Muscle layer of colon (tissue), 2 donors: ENCODE measurements at regions not wholly inside any gene's neighbourhood (a gene's known extent, or its start where the extent isn't known, plus 50 kb on each side); places are given as distances from the start of the nearest gene placed in this dataset.

Experiments used
- H3K27ac ChIP-seq: one replicate; pipeline ENCODE4 v1.7.0; 2013; ENCODE audit warnings: low read depth, mild to moderate bottlenecking, low read length, moderate library complexity
- H3K27me3 ChIP-seq, 2 donors: one replicate each; pipeline ENCODE4 v1.7.0; 2013; ENCODE audit warnings: low read length in 2 of 2, mild to moderate bottlenecking in 2 of 2; ENCODE audit not compliant: insufficient read depth in 2 of 2, control insufficient read depth in 1 of 2
- H3K36me3 ChIP-seq: one replicate; pipeline ENCODE4 v1.7.0; 2013; ENCODE audit warnings: mild to moderate bottlenecking, low read length; ENCODE audit not compliant: insufficient read depth
- H3K4me1 ChIP-seq: one replicate; pipeline ENCODE4 v1.7.0; 2013; ENCODE audit warnings: mild to moderate bottlenecking, low read length; ENCODE audit not compliant: insufficient read depth
- H3K4me3 ChIP-seq, 2 donors: one replicate each; pipeline ENCODE4 v1.7.0; 2013; ENCODE audit warnings: low read length in 2 of 2, low read depth in 1 of 2, mild to moderate bottlenecking in 1 of 2, moderate library complexity in 1 of 2
- H3K9ac ChIP-seq: one replicate; pipeline ENCODE4 v1.7.0; 2013; ENCODE audit warnings: low read length
- H3K9me3 ChIP-seq: one replicate; pipeline ENCODE4 v1.7.0; 2013; ENCODE audit warnings: mild to moderate bottlenecking, low read length
- donor health status: abdominal sarcoma.
- donor health status: Adenocarcinoma of cecum.

GRCh38 chr2:15789381-15790062 is 150.8 kb upstream of the MYCN start:
- Histone ChIP-seq H3K36me3 (no peaks in the 10 kb centered on the region), H3K9ac (no peak overlapping the region), H3K27me3 (no peaks in the 10 kb centered on the region), H3K4me3 (no peak overlapping the region), H3K4me1 (no peaks in the 10 kb centered on the region), H3K9me3 (no peaks in the 10 kb centered on the region), H3K27ac (no peak overlapping the region)

DNA sequence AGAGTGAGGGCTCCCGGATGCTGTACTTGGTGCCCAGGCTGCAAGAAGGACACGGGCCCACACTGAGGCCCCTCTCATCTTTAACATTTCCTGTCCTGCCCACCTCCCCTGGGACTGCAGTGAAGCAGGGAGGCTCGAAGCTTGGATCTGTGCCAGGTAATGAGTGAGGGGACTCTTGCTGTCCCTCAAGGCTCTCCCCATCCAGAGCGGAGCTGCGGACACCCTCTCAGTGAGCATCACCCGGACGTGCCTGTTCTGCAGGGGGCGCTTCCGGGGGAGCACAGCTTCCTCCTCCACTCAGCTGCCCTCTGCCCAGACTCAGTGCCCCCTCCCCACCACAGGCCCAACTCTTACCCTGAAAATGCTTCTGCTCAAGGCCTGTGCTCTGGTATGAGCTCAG is 150.0 kb upstream of the MYCN start:
- Histone ChIP-seq H3K27me3 (no peaks in the 10 kb centered on the region), H3K9me3 (no peaks in the 10 kb centered on the region), H3K4me1 (peaks cover 6% of the 10 kb centered on the region), H3K9ac (no peak overlapping the region), H3K27ac (no peak overlapping the region), H3K36me3 (no peaks in the 10 kb centered on the region), H3K4me3 (no peak overlapping the region)

DNA sequence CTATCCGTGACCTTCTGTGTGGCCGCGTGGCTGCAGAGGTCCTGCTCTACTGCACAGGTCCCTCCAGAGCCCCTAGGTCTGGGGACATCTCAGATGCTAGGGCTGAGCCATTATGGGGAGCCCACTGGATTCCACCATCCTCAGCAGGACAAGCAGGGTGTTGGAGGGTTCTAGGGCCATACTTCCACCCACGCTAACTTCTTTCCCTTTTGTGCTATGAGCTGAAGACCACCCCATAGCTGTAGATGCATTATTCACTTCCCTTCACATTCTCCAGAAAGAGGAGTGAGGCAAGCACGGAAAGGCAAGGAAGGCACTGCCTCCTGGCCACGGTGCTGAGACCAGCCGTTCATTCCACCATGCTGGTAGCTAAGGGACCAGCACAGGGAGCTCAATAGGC is 149.5 kb upstream of the MYCN start:
- H3K4me3 ChIP-seq = no peak overlapping the region
- H3K4me1 ChIP-seq = peaks cover 8% of the 10 kb centered on the region
- no peaks in the 10 kb centered on the region for H3K9me3 ChIP-seq
- H3K36me3 ChIP-seq = no peaks in the 10 kb centered on the region
- no peak overlapping the region for H3K27ac ChIP-seq
- no peak overlapping the region for H3K9ac ChIP-seq
- no peaks in the 10 kb centered on the region for H3K27me3 ChIP-seq

DNA sequence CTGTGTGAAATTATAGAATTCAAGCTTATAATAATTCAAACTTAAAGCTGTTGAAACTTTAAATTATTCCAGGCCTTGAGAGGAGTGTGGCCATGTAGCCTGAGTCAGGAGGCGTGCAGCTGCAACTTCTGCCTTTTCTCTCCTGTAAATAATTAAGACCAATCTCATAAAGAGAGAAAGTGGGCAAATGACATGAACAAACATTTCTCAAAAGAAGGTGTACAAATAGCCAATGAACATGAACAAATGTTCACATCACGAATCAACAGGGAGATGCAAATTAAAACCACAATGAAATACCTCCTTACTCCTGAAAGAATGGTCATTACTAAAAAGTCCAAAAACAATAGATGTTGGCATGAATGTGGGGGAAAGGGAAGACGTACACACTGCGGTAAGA is 149.1 kb upstream of the MYCN start:
- Histone ChIP-seq H3K9me3 (no peaks in the 10 kb centered on the region), H3K36me3 (no peaks in the 10 kb centered on the region), H3K4me1 (peaks cover 8% of the 10 kb centered on the region), H3K9ac (no peak overlapping the region), H3K4me3 (no peak overlapping the region), H3K27ac (no peak overlapping the region), H3K27me3 (no peaks in the 10 kb centered on the region)

DNA sequence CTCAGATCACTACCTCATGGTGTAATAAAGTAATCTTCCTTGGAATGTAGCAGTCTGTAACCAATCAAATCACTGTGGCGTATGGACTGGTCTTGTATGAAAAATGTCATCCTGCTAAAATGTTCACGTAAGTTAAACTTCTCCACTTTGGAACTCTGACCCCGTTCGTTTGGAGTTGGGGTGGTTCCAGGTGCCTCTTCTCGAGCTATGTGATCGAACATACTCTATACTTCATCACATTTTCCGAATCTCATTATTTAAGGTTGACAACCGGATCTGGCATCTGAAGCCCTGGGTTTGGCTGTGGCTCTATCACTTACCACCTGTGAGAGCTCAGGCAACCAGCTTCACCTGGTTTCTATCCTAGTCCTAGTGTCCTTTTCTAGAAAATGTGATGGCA is 148.0 kb upstream of the MYCN start:
- no peaks in the 10 kb centered on the region for H3K36me3 ChIP-seq
- no peak overlapping the region for H3K9ac ChIP-seq
- H3K4me3 ChIP-seq = no peak overlapping the region
- H3K27me3 ChIP-seq = no peaks in the 10 kb centered on the region
- H3K4me1 ChIP-seq = peaks cover 8% of the 10 kb centered on the region
- H3K9me3 ChIP-seq = no peaks in the 10 kb centered on the region
- no peak overlapping the region for H3K27ac ChIP-seq

GRCh38 chr2:15793078-15793913 is 147.1 kb upstream of the MYCN start:
- H3K4me3 ChIP-seq = no peak overlapping the region
- no peaks in the 10 kb centered on the region for H3K36me3 ChIP-seq
- H3K4me1 ChIP-seq = peaks cover 8% of the 10 kb centered on the region
- no peaks in the 10 kb centered on the region for H3K27me3 ChIP-seq
- no peak overlapping the region for H3K9ac ChIP-seq
- H3K9me3 ChIP-seq = no peaks in the 10 kb centered on the region
- no peak overlapping the region for H3K27ac ChIP-seq

DNA sequence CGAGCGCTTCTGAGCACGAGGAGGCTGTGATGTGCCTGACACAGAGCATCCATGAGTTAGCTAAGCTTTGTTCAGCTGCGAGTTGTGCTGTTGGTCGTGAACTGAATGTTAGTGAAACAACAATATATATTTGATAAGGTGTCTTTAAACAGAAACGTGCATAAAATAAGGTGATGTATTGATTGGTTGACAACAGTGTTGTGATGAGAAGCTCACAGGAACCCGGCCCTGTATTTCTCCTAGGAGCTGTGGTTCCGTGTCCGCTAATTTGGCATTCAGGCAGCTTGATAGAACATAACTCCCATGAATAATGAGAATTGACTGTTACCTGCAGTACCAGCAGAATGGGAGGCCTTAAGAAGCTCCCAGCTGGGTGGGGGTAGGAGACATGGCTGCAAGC is 146.4 kb upstream of the MYCN start:
- Histone ChIP-seq H3K4me1 (peaks cover 8% of the 10 kb centered on the region), H3K27ac (no peak overlapping the region), H3K9ac (no peak overlapping the region), H3K9me3 (no peaks in the 10 kb centered on the region), H3K27me3 (no peaks in the 10 kb centered on the region), H3K36me3 (no peaks in the 10 kb centered on the region), H3K4me3 (no peak overlapping the region)

- Histone ChIP-seq H3K9me3 (no peaks in the 10 kb centered on the region), H3K27ac (no peak overlapping the region), H3K36me3 (no peaks in the 10 kb centered on the region), H3K27me3 (no peaks in the 10 kb centered on the region), H3K4me3 (no peak overlapping the region), H3K9ac (no peak overlapping the region), H3K4me1 (peaks cover 8% of the 10 kb centered on the region)
Measured at GRCh38 chr2:15794608-15795134, 145.7 kb upstream of the MYCN start.

- Histone ChIP-seq H3K9ac (no peak overlapping the region), H3K9me3 (no peaks in the 10 kb centered on the region), H3K27me3 (no peaks in the 10 kb centered on the region), H3K27ac (no peak overlapping the region), H3K4me1 (peaks cover 8% of the 10 kb centered on the region), H3K4me3 (no peak overlapping the region), H3K36me3 (no peaks in the 10 kb centered on the region)
Measured at GRCh38 chr2:15795426-15795825, 144.9 kb upstream of the MYCN start.

- Histone ChIP-seq H3K36me3 (no peaks in the 10 kb centered on the region), H3K4me1 (peaks cover 8% of the 10 kb centered on the region), H3K27me3 (no peaks in the 10 kb centered on the region), H3K4me3 (no peak overlapping the region), H3K27ac (no peak overlapping the region), H3K9ac (no peak overlapping the region), H3K9me3 (no peaks in the 10 kb centered on the region)
Measured at GRCh38 chr2:15796167-15796942, 144.0 kb upstream of the MYCN start.

DNA sequence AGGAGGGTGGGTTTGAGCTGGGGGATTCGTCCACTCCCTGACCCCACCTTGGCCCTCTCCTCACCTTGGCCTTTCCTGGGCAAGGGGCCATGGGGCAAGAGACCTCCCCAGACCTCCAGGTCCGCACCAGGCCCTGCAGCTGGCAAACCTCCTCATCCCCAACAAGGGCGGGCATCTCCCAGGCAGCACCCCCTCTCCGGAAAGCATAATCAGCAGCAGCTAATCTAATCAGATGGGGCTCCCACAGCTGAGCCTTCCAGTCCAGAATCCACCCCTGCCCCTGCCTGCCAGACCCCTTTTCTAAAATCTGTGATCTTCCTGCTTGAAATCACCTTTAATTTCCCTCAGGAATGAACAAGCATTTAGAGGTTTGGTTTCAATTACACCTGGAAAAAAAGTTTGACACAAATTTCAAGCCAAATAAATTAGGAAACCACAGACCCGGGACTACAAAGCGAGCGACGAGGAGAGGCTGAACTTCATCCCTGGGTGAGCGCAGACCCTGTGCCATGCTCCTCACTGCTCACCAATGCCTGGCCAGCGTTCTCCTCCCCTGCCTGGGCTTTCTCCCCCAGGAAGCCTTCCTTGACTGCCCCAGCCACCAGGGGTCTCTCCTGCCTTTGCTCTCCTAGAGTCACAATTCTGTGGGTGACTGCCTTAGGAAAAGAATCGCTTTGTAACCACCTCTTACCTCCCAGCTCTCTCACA is 143.0 kb upstream of the MYCN start:
- Histone ChIP-seq H3K9ac (no peak overlapping the region), H3K9me3 (no peaks in the 10 kb centered on the region), H3K27me3 (no peaks in the 10 kb centered on the region), H3K36me3 (no peaks in the 10 kb centered on the region), H3K4me1 (peaks cover 8% of the 10 kb centered on the region), H3K4me3 (no peak overlapping the region), H3K27ac (no peak overlapping the region)
